Endothelial cell of umbilical vein (primary cell): ENCODE measurements at regions not wholly inside any gene's neighbourhood (a gene's known extent, or its start where the extent isn't known, plus 50 kb on each side); places are given as distances from the start of the nearest gene placed in this dataset.

ENCODE experiments used
- BruUV-seq: library from RNA; stranded (reverse); fragments of 400-500 nt; replicated peaks from 2 replicates; lab custom pipeline; 2021; lab: Mats Ljungman, UMichigan
- CTCF ChIA-PET: fragments of 300-600, 350-600 bp; sonication (Branson Sonifier 250); formaldehyde crosslinking; loops from one replicate; lab custom pipeline; 2021; ENCODE audit warnings: antibody characterized with exemption, inconsistent platforms; lab: Charles Lee
- POLR2A ChIA-PET: fragments of 300-600, 350-600 bp; sonication (Branson Sonifier 250); formaldehyde crosslinking; loops from one replicate; lab custom pipeline; 2021; ENCODE audit warnings: antibody characterized with exemption, inconsistent platforms; lab: Charles Lee
- DNase-seq: peaks from one replicate; pipeline ENCODE4 v3.0.0-alpha.2; 2011; ENCODE audit warnings: low read depth, low spot score
- FAIRE-seq: peaks from 2 replicates; lab custom pipeline; 2011; peaks lifted over from hg19 to GRCh38; lab: Jason Lieb, UNC
- H2AFZ ChIP-seq: 2 replicates; pipeline ENCODE4 v1.6.0; 2012; ENCODE audit warnings: low read depth, low read length, control low read depth, inconsistent platforms
- H3K27ac ChIP-seq: 2 replicates; pipeline ENCODE4 v1.5.1; 2011; ENCODE audit warnings: low read depth, mild to moderate bottlenecking, control low read depth, low read length, moderate library complexity; ENCODE audit not compliant: insufficient read depth
- H3K27me3 ChIP-seq, 2 experiments: 2 replicates each; pipeline versions ENCODE4 v1.6.0 to v1.6.1; 2011; ENCODE audit warnings: low read length in 2 of 2, mixed read lengths in 1 of 2; ENCODE audit not compliant: control insufficient read depth in 2 of 2, insufficient read depth in 2 of 2
- H3K36me3 ChIP-seq, 2 experiments: 2 replicates in 1 of 2; 3 replicates in 1 of 2; pipeline ENCODE4 v1.5.1; 2011; ENCODE audit warnings: low read length in 2 of 2, mild to moderate bottlenecking in 1 of 2, moderate library complexity in 1 of 2; ENCODE audit not compliant: control insufficient read depth in 2 of 2, insufficient read depth in 2 of 2; ENCODE audit errors: extremely low read depth in 1 of 2
- H3K4me1 ChIP-seq: 3 replicates; pipeline ENCODE4 v1.5.1; 2011; ENCODE audit warnings: mild to moderate bottlenecking, low read length; ENCODE audit not compliant: control insufficient read depth, insufficient read depth; ENCODE audit errors: extremely low read depth
- H3K4me2 ChIP-seq: 2 replicates; pipeline ENCODE4 v1.6.1; 2011; ENCODE audit warnings: low read length, control low read depth, mixed read lengths; ENCODE audit not compliant: insufficient read depth
- H3K4me3 ChIP-seq, 3 experiments: fragments of 200-600 bp in 1 of 3; sonication (generic), shearing (Covaris generic) in 1 of 3; replicated peaks in 1 of 3; 2 replicates each; pipeline ENCODE4 v1.5.1; 2011 to 2016; ENCODE audit warnings: control low read depth in 3 of 3, low read length in 3 of 3, mild to moderate bottlenecking in 2 of 3, inconsistent platforms in 1 of 3, low read depth in 1 of 3, moderate library complexity in 1 of 3; ENCODE audit not compliant: insufficient read depth in 1 of 3
- H3K79me2 ChIP-seq: 2 replicates; pipeline ENCODE4 v1.6.0; 2012; ENCODE audit warnings: low read length, inconsistent platforms; ENCODE audit not compliant: control insufficient read depth, insufficient read depth
- H3K9ac ChIP-seq: replicated peaks from 2 replicates; pipeline ENCODE3; 2011; ENCODE audit warnings: low read length, control low read depth; ENCODE audit not compliant: insufficient read depth; ENCODE audit errors: extremely low read depth
- H3K9me1 ChIP-seq: replicated peaks from 3 replicates; pipeline ENCODE4 v1.6.0; 2011; ENCODE audit warnings: mild to moderate bottlenecking, low read length; ENCODE audit not compliant: control insufficient read depth, insufficient read depth; ENCODE audit errors: extremely low read depth
- H3K9me3 ChIP-seq: replicated peaks from 2 replicates; pipeline ENCODE4 v1.5.1; 2012; ENCODE audit warnings: low read length, inconsistent platforms; ENCODE audit not compliant: control insufficient read depth, insufficient read depth
- H4K20me1 ChIP-seq: replicated peaks from 2 replicates; pipeline ENCODE3; 2011; ENCODE audit warnings: mild to moderate bottlenecking, low read length; ENCODE audit not compliant: control insufficient read depth, insufficient read depth; ENCODE audit errors: extremely low read depth
- EZH2 ChIP-seq: IDR thresholded peaks from 2 replicates; pipeline ENCODE4 v1.6.1; 2012; ENCODE audit warnings: borderline replicate concordance, low read depth, mild to moderate bottlenecking, moderate library complexity, low read length, inconsistent platforms; ENCODE audit not compliant: severe bottlenecking
- FOS ChIP-seq: IDR thresholded peaks from 2 replicates; pipeline ENCODE4 v1.6.1; 2011; ENCODE audit warnings: mild to moderate bottlenecking, low read length, moderate library complexity, borderline replicate concordance; ENCODE audit not compliant: insufficient read depth
- GATA2 ChIP-seq: IDR thresholded peaks from 2 replicates; pipeline ENCODE4 v1.7.0; 2011; ENCODE audit warnings: low read depth, mild to moderate bottlenecking, moderate library complexity, mixed read lengths, low read length; ENCODE audit not compliant: insufficient read length, insufficient read depth
- JUN ChIP-seq: IDR thresholded peaks from 2 replicates; pipeline ENCODE4 v1.6.1; 2011; ENCODE audit warnings: borderline replicate concordance, low read depth; ENCODE audit not compliant: insufficient read length, insufficient read depth
- MYC ChIP-seq: IDR thresholded peaks from one replicate; pipeline ENCODE4 v1.6.1; 2011; ENCODE audit warnings: mild to moderate bottlenecking, low read depth, low read length
- POLR2A ChIP-seq: IDR thresholded peaks from 2 replicates; pipeline ENCODE4 v1.6.1; 2012; ENCODE audit warnings: low read depth, mild to moderate bottlenecking, control low read depth, low read length
- POLR2AphosphoS5 ChIP-seq: IDR thresholded peaks from 2 replicates; pipeline ENCODE4 v1.6.1; 2012; ENCODE audit warnings: low read depth, mild to moderate bottlenecking, control low read depth, low read length, moderate library complexity; ENCODE audit not compliant: insufficient read depth
- dilution Hi-C: fragments of 300-500 bp; cut with MboI; formaldehyde crosslinking; loops from one replicate; pipeline ENCODE4 v1.15.0; 2019; ENCODE audit warnings: low sequenced_read_pairs; ENCODE audit not compliant: extremely low pct_ligation_motif_present
- intact Hi-C: fragments of 100-400 bp; cut with micrococcal nuclease; formaldehyde crosslinking; loops from one replicate; pipeline ENCODE4 v1.10.0; 2022
- TF ChIP-seq, protein P1 (sequence below): IDR thresholded peaks from 2 replicates; pipeline ENCODE4 v1.6.1; 2011; ENCODE audit not compliant: insufficient read depth, insufficient read length
- TF ChIP-seq, protein P2 (sequence below), 2 donors: IDR thresholded peaks; 1 replicate in 1 of 2; 2 replicates in 1 of 2; pipeline ENCODE4 v1.5.1; 2011; ENCODE audit warnings: low read length in 2 of 2, mild to moderate bottlenecking in 2 of 2, moderate library complexity in 2 of 2, control low read depth in 1 of 2, inconsistent platforms in 1 of 2, low read depth in 1 of 2; ENCODE audit not compliant: insufficient read depth in 1 of 2; ENCODE audit errors: extremely low read depth in 1 of 2

DNA sequence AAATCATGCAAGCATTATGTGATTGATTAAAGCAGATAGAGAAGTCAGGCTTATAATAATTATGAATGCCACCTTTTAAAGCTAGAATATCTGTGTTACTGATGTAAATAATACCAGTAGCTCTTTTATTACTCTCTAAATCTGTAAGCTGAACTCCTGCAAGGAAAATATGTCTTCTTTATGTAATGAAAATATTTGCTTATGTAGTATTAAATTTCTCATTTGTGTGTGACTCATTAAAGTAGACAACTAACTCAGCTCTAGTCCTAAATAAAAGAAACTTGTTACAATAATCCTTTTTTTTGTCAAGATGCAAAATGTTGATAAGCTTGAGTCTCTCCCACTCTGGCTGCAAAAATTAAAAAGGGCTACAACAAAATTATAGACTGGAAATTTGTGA lies 137.7 kb upstream of the FAT1 start:
- Histone ChIP-seq H3K9me3 (no peaks in the 10 kb centered on the region), H3K4me3 (no peak overlapping the region), H3K9ac (no peak overlapping the region), H4K20me1 (no peaks in the 10 kb centered on the region), H3K27ac (no peak overlapping the region), H3K79me2 (no peaks in the 10 kb centered on the region), H3K9me1 (no peaks in the 10 kb centered on the region), H3K27me3 (peaks cover 0 to 2% of the 10 kb centered on the region in 2 experiments), H2AFZ (no peak overlapping the region), H3K4me1 (no peaks in the 10 kb centered on the region), H3K4me2 (no peak overlapping the region), H3K36me3 (no peaks in the 10 kb centered on the region)
- intact Hi-C loops, result no loop called here
- DNase-seq (no peak), FAIRE-seq (no peak)
- CTCF ChIA-PET, result interaction anchor here (0.6 to 1.7 kb wide), 2 partner anchors 12 to 16 kb away, joined by 3 read pairs; no protein-coding TSS in a partner anchor
- BruUV-seq, result no TSS peak
- TF ChIP-seq POLR2A, result no peak
- TF ChIP-seq, protein P1, sequence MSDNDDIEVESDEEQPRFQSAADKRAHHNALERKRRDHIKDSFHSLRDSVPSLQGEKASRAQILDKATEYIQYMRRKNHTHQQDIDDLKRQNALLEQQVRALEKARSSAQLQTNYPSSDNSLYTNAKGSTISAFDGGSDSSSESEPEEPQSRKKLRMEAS, result no peak
- no peak for TF ChIP-seq FOS
- no peak for TF ChIP-seq EZH2
- POLR2A ChIA-PET, result no interaction called here
- dilution Hi-C loops, result no loop called here

DNA sequence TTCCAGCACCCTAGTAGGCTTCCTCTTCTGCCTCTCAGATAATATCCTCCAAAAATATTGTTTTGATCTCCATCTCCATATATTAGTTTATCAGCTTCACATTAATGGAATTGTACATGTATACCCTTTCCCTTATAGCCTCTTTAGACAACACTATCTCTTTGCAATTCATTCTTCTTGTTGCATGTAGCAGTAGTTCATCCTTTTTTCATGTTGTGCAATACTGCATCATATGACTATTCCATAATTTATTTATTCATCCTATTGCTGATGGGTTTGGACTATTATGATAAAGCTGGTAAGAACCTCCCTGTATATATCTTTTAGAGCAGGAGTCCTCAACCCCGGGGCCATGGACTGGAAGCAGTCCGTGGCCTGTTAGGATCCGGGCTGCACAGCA lies 148.2 kb upstream of the FAT1 start:
- H3K4me3 ChIP-seq, result no peak overlapping the region
- no peaks in the 10 kb centered on the region for H4K20me1 ChIP-seq
- H3K27me3 ChIP-seq, result no peaks in the 10 kb centered on the region
- TF ChIP-seq POLR2A (no peak), POLR2AphosphoS5 (no peak), FOS (no peak), EZH2 (no peak), GATA2 (no peak), MYC (no peak), JUN (no peak)
- TF ChIP-seq, protein P2, sequence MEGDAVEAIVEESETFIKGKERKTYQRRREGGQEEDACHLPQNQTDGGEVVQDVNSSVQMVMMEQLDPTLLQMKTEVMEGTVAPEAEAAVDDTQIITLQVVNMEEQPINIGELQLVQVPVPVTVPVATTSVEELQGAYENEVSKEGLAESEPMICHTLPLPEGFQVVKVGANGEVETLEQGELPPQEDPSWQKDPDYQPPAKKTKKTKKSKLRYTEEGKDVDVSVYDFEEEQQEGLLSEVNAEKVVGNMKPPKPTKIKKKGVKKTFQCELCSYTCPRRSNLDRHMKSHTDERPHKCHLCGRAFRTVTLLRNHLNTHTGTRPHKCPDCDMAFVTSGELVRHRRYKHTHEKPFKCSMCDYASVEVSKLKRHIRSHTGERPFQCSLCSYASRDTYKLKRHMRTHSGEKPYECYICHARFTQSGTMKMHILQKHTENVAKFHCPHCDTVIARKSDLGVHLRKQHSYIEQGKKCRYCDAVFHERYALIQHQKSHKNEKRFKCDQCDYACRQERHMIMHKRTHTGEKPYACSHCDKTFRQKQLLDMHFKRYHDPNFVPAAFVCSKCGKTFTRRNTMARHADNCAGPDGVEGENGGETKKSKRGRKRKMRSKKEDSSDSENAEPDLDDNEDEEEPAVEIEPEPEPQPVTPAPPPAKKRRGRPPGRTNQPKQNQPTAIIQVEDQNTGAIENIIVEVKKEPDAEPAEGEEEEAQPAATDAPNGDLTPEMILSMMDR (IDR thresholded peaks at IDR 0.05; ENCODE audit: extremely low read depth in 1 of 2, insufficient read depth in 1 of 2, low read depth in 1 of 2, low read length in 2 of 2), result no peak
- TF ChIP-seq, protein P1, result no peak
- no peak for FAIRE-seq
- H3K36me3 ChIP-seq, result no peaks in the 10 kb centered on the region
- no peak overlapping the region for H2AFZ ChIP-seq
- intact Hi-C loops, result no loop called here
- no TSS peak for BruUV-seq
- H3K9ac ChIP-seq, result no peak overlapping the region
- H3K9me3 ChIP-seq, result no peaks in the 10 kb centered on the region
- ChIA-PET POLR2A (no interaction called here), CTCF (no interaction called here)
- no peaks in the 10 kb centered on the region for H3K4me1 ChIP-seq
- H3K27ac ChIP-seq, result no peak overlapping the region
- H3K79me2 ChIP-seq, result no peaks in the 10 kb centered on the region
- no peak for DNase-seq
- dilution Hi-C loops, result no loop called here
- H3K9me1 ChIP-seq, result no peaks in the 10 kb centered on the region
- H3K4me2 ChIP-seq, result no peak overlapping the region
